OCI-LY3 (cell line): ENCODE measurements at regions not wholly inside any gene's neighbourhood (a gene's known extent, or its start where the extent isn't known, plus 50 kb on each side); places are given as distances from the start of the nearest gene placed in this dataset.

Experiments
- CTCF ChIP-seq: fragments of 200-600, 300-600 bp; sonication (generic); IDR thresholded peaks from 2 replicates; pipeline ENCODE4 v1.5.1; 2014; ENCODE audit warnings: antibody characterized with exemption, low read length, low read depth
- EZH2phosphoT487 ChIP-seq: fragments of 200-600 bp; shearing (Covaris generic); IDR thresholded peaks from 2 replicates; pipeline ENCODE4 v1.6.1; 2018; ENCODE audit warnings: antibody characterized with exemption, mixed run types, low read depth

DNA sequence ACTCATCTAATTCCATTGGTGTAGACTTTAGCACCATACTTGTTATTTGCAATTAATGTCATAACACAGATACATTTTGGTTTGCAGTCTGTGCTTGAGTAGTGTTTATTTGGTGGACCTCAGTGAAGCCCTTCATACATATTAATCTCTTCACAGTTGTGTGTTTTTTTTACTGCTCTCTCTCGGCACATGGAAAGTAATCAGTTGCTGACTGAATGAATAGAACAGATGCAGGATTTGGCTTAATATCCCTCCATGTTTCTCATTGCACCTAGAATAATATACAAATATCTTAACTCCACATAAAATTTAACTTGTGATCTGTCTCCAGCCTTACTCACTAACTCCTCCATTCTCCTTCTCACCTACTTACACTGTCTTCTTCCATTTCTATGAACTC is 319.1 kb downstream of the DMRT2 start:
- TF ChIP-seq CTCF (no peak), EZH2phosphoT487 (no peak)
